K562 (cell line): ENCODE measurements at regions not wholly inside any gene's neighbourhood (a gene's known extent, or its start where the extent isn't known, plus 50 kb on each side); places are given as distances from the start of the nearest gene placed in this dataset.

ENCODE experiments used
- KLF10 ChIP-seq: fragments of 250-450 bp; sonication (Bioruptor Pico); IDR thresholded peaks from 2 replicates; pipeline ENCODE4 v1.6.1; 2021; ENCODE audit warnings: matching md5 sums
- MYC ChIP-seq, 2 experiments: fragments of 250-450 bp in 1 of 2; sonication (Bioruptor Pico) in 1 of 2; IDR thresholded peaks; 2 replicates each; pipeline versions ENCODE4 v1.5.1 to v1.6.1; 2012 to 2021; ENCODE audit warnings: low read depth in 2 of 2, borderline replicate concordance in 1 of 2, improper control_type of control experiment in 1 of 2, low read length in 1 of 2, mild to moderate bottlenecking in 1 of 2, moderate library complexity in 1 of 2
- NR3C1 ChIP-seq: sonication (generic); formaldehyde crosslinking; IDR thresholded peaks from 2 replicates; pipeline ENCODE4 v1.8.1; 2022; ENCODE audit warnings: missing genetic modification reagents
- PHF21A ChIP-seq: fragments of 450-650 bp; IDR thresholded peaks from 2 replicates; pipeline ENCODE4 v1.6.1; 2017; ENCODE audit warnings: low read depth, borderline replicate concordance
- SMARCB1 ChIP-seq: IDR thresholded peaks from 2 replicates; pipeline ENCODE4 v1.6.1; 2011; ENCODE audit warnings: improper control_type of control experiment, low read depth; ENCODE audit not compliant: insufficient read length
- SNRNP70 ChIP-seq: fragments of 200-400 bp; formaldehyde crosslinking; optimal IDR thresholded peaks from 2 replicates; pipeline ENCODE3; 2017; ENCODE audit warnings: low read depth, low read length
- SREBF1 ChIP-seq: fragments of 150-350 bp; IDR thresholded peaks from 2 replicates; pipeline ENCODE4 v1.6.1; 2014; ENCODE audit warnings: antibody characterized with exemption, low read depth, low read length, borderline replicate concordance
- THRB ChIP-seq: fragments of 450-650 bp; formaldehyde crosslinking; conservative IDR thresholded peaks from 2 replicates; pipeline ENCODE4 v1.4.0; 2022; ENCODE audit warnings: mild to moderate bottlenecking, missing genetic modification characterization
- XRCC4 ChIP-seq: IDR thresholded peaks from one replicate; pipeline ENCODE4 v1.6.1; 2011; ENCODE audit not compliant: insufficient read depth, insufficient read length; ENCODE audit errors: extremely low read depth

GRCh38 chr3:107988460-107989175 lies 102.2 kb downstream of the CD47 start (continued):
- TF ChIP-seq THRB (CRISPR knock-in tag) (no peak), PHF21A (no peak), KLF10 (CRISPR knock-in tag) (no peak), MYC (IDR thresholded peaks at IDR 0.05; ENCODE audit: low read depth, low read length) (no peak), MYC (CRISPR knock-in tag; IDR thresholded peaks at IDR 0.05; ENCODE audit: borderline replicate concordance, low read depth) (no peak), XRCC4 (no peak), SNRNP70 (no peak), SREBF1 (no peak), NR3C1 (CRISPR knock-in tag) (no peak), SMARCB1 (no peak)
